ENCODE measurements at regions not wholly inside any gene's neighbourhood (a gene's known extent, or its start where the extent isn't known, plus 50 kb on each side); places are given as distances from the start of the nearest gene placed in this dataset.

DNA sequence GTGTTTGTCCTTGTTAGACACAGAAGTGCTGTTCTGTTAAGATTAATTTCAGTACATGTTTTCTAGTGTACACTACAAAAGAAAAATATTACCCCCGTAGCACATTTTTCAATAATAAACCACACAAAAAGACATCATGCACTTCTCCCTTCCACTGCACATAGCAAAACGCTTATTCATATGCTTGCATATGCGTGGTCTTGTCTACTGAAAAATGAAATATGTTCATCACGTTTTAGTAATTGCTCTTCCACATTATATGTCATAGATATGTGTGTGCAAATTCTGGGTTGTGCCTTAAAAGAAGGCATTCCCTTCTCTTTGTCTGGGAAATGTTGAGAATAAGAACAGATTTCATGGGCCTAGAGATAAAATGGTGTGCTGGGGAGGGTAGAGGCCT lies 353.9 kb downstream of the NSUN3 start:
- no peaks in the 10 kb centered on the region for H3K27me3 ChIP-seq (ENCODE audit: control insufficient read depth in 2 of 2, insufficient read depth in 2 of 2, low read length in 2 of 2)
- H3K9me3 ChIP-seq (ENCODE audit: control insufficient read depth in 2 of 2, low read length in 2 of 2), result no peaks in the 10 kb centered on the region
- no peak overlapping the region for H3K9ac ChIP-seq (ENCODE audit: low read depth in 1 of 2, low read length in 2 of 2)
- H3K36me3 ChIP-seq (ENCODE audit: control insufficient read depth in 2 of 2, insufficient read depth in 2 of 2, low read length in 2 of 2), result no peaks in the 10 kb centered on the region
- no peaks in the 10 kb centered on the region for H3K4me1 ChIP-seq (ENCODE audit: control insufficient read depth in 2 of 2, insufficient read depth in 2 of 2, low read length in 2 of 2)
- H3K4me3 ChIP-seq (ENCODE audit: low read length in 2 of 2), result no peak overlapping the region
- no peak overlapping the region for H3K27ac ChIP-seq (ENCODE audit: low read depth in 2 of 2, low read length in 2 of 2)

DNA sequence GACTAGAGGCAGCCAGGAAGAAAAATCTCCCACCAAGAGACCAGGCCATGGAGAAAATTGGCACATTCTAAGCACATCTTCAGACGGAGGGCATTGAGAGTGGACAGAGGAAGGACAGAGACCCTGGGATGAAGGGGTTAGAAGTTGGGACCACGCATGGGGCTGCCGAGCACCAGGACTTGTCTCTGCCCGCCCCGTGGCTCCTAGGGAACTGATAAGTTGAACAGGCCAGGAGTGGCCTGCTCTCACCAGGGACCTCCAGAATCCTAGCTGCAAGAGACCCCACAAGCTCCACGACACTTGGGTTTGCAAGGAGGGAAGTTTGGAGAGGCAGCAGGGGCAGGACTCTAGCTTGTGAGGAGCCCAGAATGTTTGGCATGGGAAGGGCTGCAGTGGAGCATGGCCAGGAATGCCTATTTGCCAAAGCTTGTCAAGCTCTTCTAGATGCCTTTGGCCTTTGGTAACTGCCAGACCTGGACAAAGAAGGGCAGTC lies 355.1 kb downstream of the NSUN3 start:
- no peak overlapping the region for H3K4me3 ChIP-seq (ENCODE audit: low read length in 2 of 2)
- no peak overlapping the region for H3K9ac ChIP-seq (ENCODE audit: low read depth in 1 of 2, low read length in 2 of 2)
- H3K36me3 ChIP-seq (ENCODE audit: control insufficient read depth in 2 of 2, insufficient read depth in 2 of 2, low read length in 2 of 2), result no peaks in the 10 kb centered on the region
- H3K4me1 ChIP-seq (ENCODE audit: control insufficient read depth in 2 of 2, insufficient read depth in 2 of 2, low read length in 2 of 2), result no peaks in the 10 kb centered on the region
- no peaks in the 10 kb centered on the region for H3K9me3 ChIP-seq (ENCODE audit: control insufficient read depth in 2 of 2, low read length in 2 of 2)
- no peaks in the 10 kb centered on the region for H3K27me3 ChIP-seq (ENCODE audit: control insufficient read depth in 2 of 2, insufficient read depth in 2 of 2, low read length in 2 of 2)
- H3K27ac ChIP-seq (ENCODE audit: low read depth in 2 of 2, low read length in 2 of 2), result no peak overlapping the region

DNA sequence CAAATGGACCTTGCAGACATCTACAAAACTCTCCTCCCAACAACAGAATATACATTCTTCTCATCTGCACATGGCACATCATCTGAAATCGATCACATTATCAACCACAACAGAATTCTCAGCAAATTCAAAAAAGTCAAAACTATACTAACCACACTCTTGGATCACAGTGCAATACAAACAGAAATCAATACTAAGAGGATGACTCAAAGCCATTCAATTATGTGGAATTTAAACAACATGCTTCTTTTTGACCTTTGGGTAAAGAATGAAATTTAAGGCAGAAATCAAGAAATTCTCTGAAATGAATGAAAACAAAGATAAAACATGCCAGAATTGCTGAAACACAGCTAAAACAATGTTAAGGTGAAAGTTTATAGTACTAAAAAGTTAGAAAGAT lies 358.1 kb downstream of the NSUN3 start:
- Histone ChIP-seq H3K4me3 (ENCODE audit: low read length in 2 of 2) (no peak overlapping the region), H3K27me3 (ENCODE audit: control insufficient read depth in 2 of 2, insufficient read depth in 2 of 2, low read length in 2 of 2) (no peaks in the 10 kb centered on the region)

DNA sequence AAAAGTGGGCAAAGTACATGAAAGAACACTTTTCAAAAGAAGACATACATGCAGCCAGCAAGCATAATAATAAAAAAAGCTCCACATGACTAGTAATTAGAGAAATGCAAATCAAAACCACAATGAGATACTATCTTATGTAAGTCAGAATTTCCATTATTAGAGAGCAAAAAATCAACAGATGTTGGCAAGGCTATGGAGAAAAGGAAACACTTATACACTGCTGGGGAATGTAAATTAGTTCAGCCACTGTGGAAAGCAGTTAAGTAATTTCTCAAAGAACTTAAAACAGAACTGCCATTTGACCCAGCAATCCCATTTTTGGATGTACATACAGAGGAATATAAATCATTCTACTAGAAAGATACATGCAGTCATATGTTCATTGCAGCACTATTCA lies 360.7 kb downstream of the NSUN3 start:
- Histone ChIP-seq H3K27ac (ENCODE audit: low read depth in 2 of 2, low read length in 2 of 2) (no peak overlapping the region), H3K9me3 (ENCODE audit: control insufficient read depth in 2 of 2, low read length in 2 of 2) (no peaks in the 10 kb centered on the region), H3K4me1 (ENCODE audit: control insufficient read depth in 2 of 2, insufficient read depth in 2 of 2, low read length in 2 of 2) (no peaks in the 10 kb centered on the region), H3K36me3 (ENCODE audit: control insufficient read depth in 2 of 2, insufficient read depth in 2 of 2, low read length in 2 of 2) (no peaks in the 10 kb centered on the region), H3K9ac (ENCODE audit: low read depth in 1 of 2, low read length in 2 of 2) (no peak overlapping the region), H3K4me3 (ENCODE audit: low read length in 2 of 2) (no peak overlapping the region), H3K27me3 (ENCODE audit: control insufficient read depth in 2 of 2, insufficient read depth in 2 of 2, low read length in 2 of 2) (no peaks in the 10 kb centered on the region)

More for the DNA sequence above, 358.1 kb downstream of the NSUN3 start:
- H3K9ac ChIP-seq (ENCODE audit: low read depth in 1 of 2, low read length in 2 of 2), result no peak overlapping the region
- H3K36me3 ChIP-seq (ENCODE audit: control insufficient read depth in 2 of 2, insufficient read depth in 2 of 2, low read length in 2 of 2), result no peaks in the 10 kb centered on the region
- no peak overlapping the region for H3K27ac ChIP-seq (ENCODE audit: low read depth in 2 of 2, low read length in 2 of 2)
- no peaks in the 10 kb centered on the region for H3K9me3 ChIP-seq (ENCODE audit: control insufficient read depth in 2 of 2, low read length in 2 of 2)
- H3K4me1 ChIP-seq (ENCODE audit: control insufficient read depth in 2 of 2, insufficient read depth in 2 of 2, low read length in 2 of 2), result no peaks in the 10 kb centered on the region

DNA sequence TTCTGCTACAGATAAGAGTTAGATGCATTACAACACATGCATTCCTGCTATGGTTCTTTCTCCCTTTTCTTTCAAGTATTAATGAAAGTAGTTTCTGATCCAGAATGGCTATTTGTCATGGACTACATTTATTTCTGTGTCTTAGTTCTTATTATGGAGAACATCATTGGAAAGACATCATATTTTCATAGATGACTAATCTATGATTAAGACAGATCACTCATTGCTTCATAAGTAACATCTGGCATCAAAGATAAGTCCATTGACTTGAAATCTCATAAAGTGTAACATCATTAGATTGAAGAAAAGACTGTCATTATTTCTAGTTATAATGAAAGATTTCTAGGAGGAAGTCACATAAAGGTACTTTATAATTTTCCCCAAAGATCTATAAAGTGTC lies 366.7 kb downstream of the NSUN3 start:
- no peak overlapping the region for H3K4me3 ChIP-seq (ENCODE audit: low read length in 2 of 2)
- no peak overlapping the region for H3K9ac ChIP-seq (ENCODE audit: low read depth in 1 of 2, low read length in 2 of 2)
- H3K4me1 ChIP-seq (ENCODE audit: control insufficient read depth in 2 of 2, insufficient read depth in 2 of 2, low read length in 2 of 2), result no peaks in the 10 kb centered on the region

DNA sequence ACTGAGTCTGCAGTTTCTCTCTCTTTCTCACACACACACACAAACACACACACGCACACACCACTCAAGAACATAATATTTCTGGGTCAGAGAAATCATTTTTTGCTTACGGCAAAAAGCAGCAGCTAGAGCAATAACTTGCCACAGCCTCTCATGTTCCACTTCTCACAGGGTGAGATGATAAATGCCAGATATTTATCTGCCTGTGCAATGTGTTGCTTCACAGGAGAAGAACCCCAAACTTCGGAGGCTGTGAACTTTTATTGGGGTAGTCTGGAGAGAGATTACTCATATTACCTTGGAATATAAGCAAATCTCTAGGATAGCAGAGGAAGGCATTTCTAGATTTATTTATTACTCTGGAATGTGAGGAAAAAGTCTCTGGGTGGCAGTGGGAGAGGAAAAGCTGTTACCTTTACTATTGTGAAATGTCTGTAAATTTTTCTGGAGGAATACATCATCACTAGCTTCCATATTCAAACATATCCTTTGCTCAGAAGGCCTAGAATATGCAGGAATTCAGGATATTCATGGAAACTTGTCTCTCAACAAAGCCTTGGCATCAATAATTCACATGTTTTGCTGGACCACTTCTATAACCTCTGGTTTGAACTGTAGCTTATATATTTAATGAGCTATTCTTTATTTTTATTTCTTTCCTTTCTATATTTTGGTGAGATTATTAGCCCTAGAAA lies 369.2 kb downstream of the NSUN3 start:
- no peaks in the 10 kb centered on the region for H3K27me3 ChIP-seq (ENCODE audit: control insufficient read depth in 2 of 2, insufficient read depth in 2 of 2, low read length in 2 of 2)
- H3K27ac ChIP-seq (ENCODE audit: low read depth in 2 of 2, low read length in 2 of 2), result no peak overlapping the region
- H3K9me3 ChIP-seq (ENCODE audit: control insufficient read depth in 2 of 2, low read length in 2 of 2), result no peaks in the 10 kb centered on the region
- no peak overlapping the region for H3K9ac ChIP-seq (ENCODE audit: low read depth in 1 of 2, low read length in 2 of 2)
- no peaks in the 10 kb centered on the region for H3K36me3 ChIP-seq (ENCODE audit: control insufficient read depth in 2 of 2, insufficient read depth in 2 of 2, low read length in 2 of 2)
- H3K4me1 ChIP-seq (ENCODE audit: control insufficient read depth in 2 of 2, insufficient read depth in 2 of 2, low read length in 2 of 2), result no peaks in the 10 kb centered on the region
- no peak overlapping the region for H3K4me3 ChIP-seq (ENCODE audit: low read length in 2 of 2)

More for the DNA sequence above, 366.7 kb downstream of the NSUN3 start:
- no peaks in the 10 kb centered on the region for H3K36me3 ChIP-seq (ENCODE audit: control insufficient read depth in 2 of 2, insufficient read depth in 2 of 2, low read length in 2 of 2)
- no peak overlapping the region for H3K27ac ChIP-seq (ENCODE audit: low read depth in 2 of 2, low read length in 2 of 2)
- H3K9me3 ChIP-seq (ENCODE audit: control insufficient read depth in 2 of 2, low read length in 2 of 2), result no peaks in the 10 kb centered on the region
- H3K27me3 ChIP-seq (ENCODE audit: control insufficient read depth in 2 of 2, insufficient read depth in 2 of 2, low read length in 2 of 2), result no peaks in the 10 kb centered on the region

DNA sequence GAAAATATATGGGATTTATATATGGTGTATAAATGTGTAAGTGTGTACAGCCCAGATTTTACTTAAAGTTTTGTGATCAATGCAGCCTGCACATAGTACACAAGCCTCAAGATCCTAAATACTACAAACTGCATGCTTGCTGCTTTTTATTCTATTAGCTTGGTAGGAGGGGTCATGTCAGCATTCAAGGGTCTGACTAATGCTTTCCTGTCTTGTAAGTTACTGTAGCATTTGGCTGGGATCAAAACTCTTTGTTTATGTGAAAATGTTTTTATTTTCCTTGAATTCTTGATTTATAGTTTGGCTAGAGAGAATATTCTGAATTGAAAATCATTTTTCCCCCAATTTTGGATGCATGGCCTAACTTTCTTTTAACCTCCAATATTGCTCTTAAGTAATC lies 370.9 kb downstream of the NSUN3 start:
- H3K27ac ChIP-seq (ENCODE audit: low read depth in 2 of 2, low read length in 2 of 2), result no peak overlapping the region
- no peaks in the 10 kb centered on the region for H3K9me3 ChIP-seq (ENCODE audit: control insufficient read depth in 2 of 2, low read length in 2 of 2)
- no peak overlapping the region for H3K4me3 ChIP-seq (ENCODE audit: low read length in 2 of 2)

DNA sequence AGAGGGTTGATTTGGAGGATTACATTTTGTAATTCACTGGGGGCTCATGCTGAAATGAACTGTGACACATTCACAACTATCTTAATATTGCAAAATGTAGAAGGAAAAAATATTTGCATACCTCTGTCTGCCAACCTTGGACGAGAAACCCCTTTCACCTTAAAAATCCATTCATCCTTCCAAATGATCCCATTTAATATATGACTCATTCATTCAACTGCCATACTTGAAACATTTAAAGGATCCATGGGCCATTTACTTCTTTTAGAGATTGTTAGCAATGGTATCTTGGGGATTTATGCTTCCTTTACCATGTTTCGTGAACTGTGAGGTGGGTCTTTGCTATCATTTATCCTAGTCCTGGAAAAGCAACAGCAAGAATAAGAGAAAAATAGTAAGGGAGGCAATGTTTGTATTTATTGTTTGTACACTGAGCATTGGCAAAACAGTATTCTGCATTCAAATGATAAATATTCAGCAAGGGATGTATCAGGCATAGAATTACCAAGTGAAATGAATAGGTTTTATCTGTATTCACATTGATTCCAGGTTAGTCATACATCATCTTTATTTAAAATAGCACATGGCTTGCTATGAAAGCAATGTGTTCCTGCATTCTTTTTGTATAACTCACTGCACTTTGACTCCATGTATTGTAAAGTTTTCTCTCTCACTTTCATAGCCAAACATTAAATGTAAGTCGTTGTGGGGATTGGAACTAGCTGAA lies 378.1 kb downstream of the NSUN3 start:
- no peaks in the 10 kb centered on the region for H3K36me3 ChIP-seq (ENCODE audit: control insufficient read depth in 2 of 2, insufficient read depth in 2 of 2, low read length in 2 of 2)
- H3K9me3 ChIP-seq (ENCODE audit: control insufficient read depth in 2 of 2, low read length in 2 of 2), result no peaks in the 10 kb centered on the region
- no peak overlapping the region for H3K4me3 ChIP-seq (ENCODE audit: low read length in 2 of 2)
- H3K4me1 ChIP-seq (ENCODE audit: control insufficient read depth in 2 of 2, insufficient read depth in 2 of 2, low read length in 2 of 2), result no peaks in the 10 kb centered on the region
- H3K9ac ChIP-seq (ENCODE audit: low read depth in 1 of 2, low read length in 2 of 2), result no peak overlapping the region
- H3K27me3 ChIP-seq (ENCODE audit: control insufficient read depth in 2 of 2, insufficient read depth in 2 of 2, low read length in 2 of 2), result no peaks in the 10 kb centered on the region
- H3K27ac ChIP-seq (ENCODE audit: low read depth in 2 of 2, low read length in 2 of 2), result no peak overlapping the region

More for the DNA sequence above, 370.9 kb downstream of the NSUN3 start:
- Histone ChIP-seq H3K9ac (ENCODE audit: low read depth in 1 of 2, low read length in 2 of 2) (no peak overlapping the region), H3K27me3 (ENCODE audit: control insufficient read depth in 2 of 2, insufficient read depth in 2 of 2, low read length in 2 of 2) (no peaks in the 10 kb centered on the region), H3K36me3 (ENCODE audit: control insufficient read depth in 2 of 2, insufficient read depth in 2 of 2, low read length in 2 of 2) (no peaks in the 10 kb centered on the region), H3K4me1 (ENCODE audit: control insufficient read depth in 2 of 2, insufficient read depth in 2 of 2, low read length in 2 of 2) (no peaks in the 10 kb centered on the region)

DNA sequence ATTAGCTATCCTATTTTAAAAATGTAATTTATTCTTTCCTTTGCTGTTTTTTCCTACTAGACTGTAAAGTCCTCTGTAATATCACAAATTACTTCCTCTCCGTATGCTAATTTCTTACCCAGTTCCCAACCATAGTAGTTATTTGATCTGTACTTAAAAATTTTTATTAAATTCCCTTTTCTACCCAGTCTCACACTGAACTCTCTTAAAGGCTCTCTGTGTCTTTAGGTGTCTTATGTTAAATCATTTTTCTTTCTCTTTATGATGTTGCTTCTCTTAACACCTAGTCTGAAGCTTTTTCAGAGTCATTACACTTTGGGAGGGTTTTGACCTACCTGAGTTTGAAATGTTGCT lies 378.6 kb downstream of the NSUN3 start:
- Histone ChIP-seq H3K4me3 (ENCODE audit: low read length in 2 of 2) (no peak overlapping the region), H3K27me3 (ENCODE audit: control insufficient read depth in 2 of 2, insufficient read depth in 2 of 2, low read length in 2 of 2) (no peaks in the 10 kb centered on the region), H3K9me3 (ENCODE audit: control insufficient read depth in 2 of 2, low read length in 2 of 2) (no peaks in the 10 kb centered on the region), H3K27ac (ENCODE audit: low read depth in 2 of 2, low read length in 2 of 2) (no peak overlapping the region), H3K9ac (ENCODE audit: low read depth in 1 of 2, low read length in 2 of 2) (no peak overlapping the region), H3K4me1 (ENCODE audit: control insufficient read depth in 2 of 2, insufficient read depth in 2 of 2, low read length in 2 of 2) (no peaks in the 10 kb centered on the region), H3K36me3 (ENCODE audit: control insufficient read depth in 2 of 2, insufficient read depth in 2 of 2, low read length in 2 of 2) (no peaks in the 10 kb centered on the region)

DNA sequence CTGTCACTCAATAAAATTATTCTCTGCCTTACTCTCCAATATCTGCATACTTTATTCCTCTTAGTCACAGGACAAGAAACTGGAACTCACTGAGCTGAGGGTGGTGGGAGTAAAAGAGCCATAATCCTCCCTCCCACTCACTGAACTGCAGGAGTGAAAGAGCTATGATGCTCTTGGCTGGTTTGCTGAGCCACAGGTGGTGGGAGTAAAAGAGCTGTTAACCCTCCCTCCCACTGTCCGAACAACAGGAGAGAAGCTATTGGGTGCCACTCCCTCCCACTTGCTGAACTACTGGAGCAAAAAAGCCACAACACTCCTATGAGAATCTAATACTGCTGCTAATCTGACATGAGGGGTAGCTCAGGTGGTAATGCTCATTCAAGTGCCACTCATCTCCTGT lies 391.0 kb downstream of the NSUN3 start:
- Histone ChIP-seq H3K9me3 (ENCODE audit: control insufficient read depth in 2 of 2, low read length in 2 of 2) (no peaks in the 10 kb centered on the region), H3K4me3 (ENCODE audit: low read length in 2 of 2) (no peak overlapping the region), H3K4me1 (ENCODE audit: control insufficient read depth in 2 of 2, insufficient read depth in 2 of 2, low read length in 2 of 2) (no peaks in the 10 kb centered on the region), H3K9ac (ENCODE audit: low read depth in 1 of 2, low read length in 2 of 2) (no peak overlapping the region), H3K36me3 (ENCODE audit: control insufficient read depth in 2 of 2, insufficient read depth in 2 of 2, low read length in 2 of 2) (no peaks in the 10 kb centered on the region), H3K27me3 (ENCODE audit: control insufficient read depth in 2 of 2, insufficient read depth in 2 of 2, low read length in 2 of 2) (no peaks in the 10 kb centered on the region), H3K27ac (ENCODE audit: low read depth in 2 of 2, low read length in 2 of 2) (no peak overlapping the region)
